Hippocampal formation (tissue), 2 donors: ENCODE measurements at regions not wholly inside any gene's neighbourhood (a gene's known extent, or its start where the extent isn't known, plus 50 kb on each side); places are given as distances from the start of the nearest gene placed in this dataset.

Experiments used
- DNase-seq, 2 donors: peaks; one replicate each; lab custom pipeline; 2025; lab: John Stamatoyannopoulos, UW

GRCh38 chr5:73311291-73312110 lies 137.1 kb downstream of the FOXD1 start:
- no peak for DNase-seq

GRCh38 chr5:73307645-73308355 lies 134.8 kb downstream of the TMEM174 start:
- DNase-seq = no peak

- no peak for DNase-seq
These were observed 133.8 kb downstream of the TMEM174 start for GRCh38 chr5:73306741-73307275.

GRCh38 chr5:73306078-73306719 lies 133.2 kb downstream of the TMEM174 start:
- no peak for DNase-seq

GRCh38 chr5:73305386-73305785 lies 132.4 kb downstream of the TMEM174 start:
- no peak for DNase-seq

GRCh38 chr5:73304381-73304780 lies 131.4 kb downstream of the TMEM174 start:
- no peak for DNase-seq

GRCh38 chr5:73303148-73304079 lies 130.4 kb downstream of the TMEM174 start:
- DNase-seq = no peak

- no peak for DNase-seq
These were observed 129.8 kb downstream of the TMEM174 start for GRCh38 chr5:73302797-73303147.

- no peak for DNase-seq
These were observed 128.4 kb downstream of the TMEM174 start for GRCh38 chr5:73301208-73301901.

GRCh38 chr5:73300337-73301207 lies 127.6 kb downstream of the TMEM174 start:
- no peak for DNase-seq

- DNase-seq = no peak
These were observed 126.8 kb downstream of the TMEM174 start for GRCh38 chr5:73299665-73300336.

GRCh38 chr5:73298772-73299630 lies 126.0 kb downstream of the TMEM174 start:
- DNase-seq = no peak

- DNase-seq = no peak
These were observed 125.3 kb downstream of the TMEM174 start for GRCh38 chr5:73298251-73298771.

- DNase-seq = no peak
These were observed 124.4 kb downstream of the TMEM174 start for GRCh38 chr5:73297430-73297829.

- DNase-seq = no peak
These were observed 123.8 kb downstream of the TMEM174 start for GRCh38 chr5:73296772-73297171.

- no peak for DNase-seq
These were observed 122.9 kb downstream of the TMEM174 start for GRCh38 chr5:73295921-73296320.

- no peak for DNase-seq
These were observed 122.5 kb downstream of the TMEM174 start for GRCh38 chr5:73295447-73295846.

- DNase-seq = no peak
These were observed 119.9 kb downstream of the TMEM174 start for GRCh38 chr5:73292816-73293459.
